Caco-2 (cell line): ENCODE measurements at regions not wholly inside any gene's neighbourhood (a gene's known extent, or its start where the extent isn't known, plus 50 kb on each side); places are given as distances from the start of the nearest gene placed in this dataset.
A peak's percentile ranks its signal among the peaks of the same experiment; 100 is the strongest.

Experiments
- BruUV-seq: library from RNA; stranded (reverse); fragments of 400-500 nt; replicated peaks from 2 replicates; lab custom pipeline; 2021; lab: Mats Ljungman, UMichigan
- CTCF ChIA-PET: fragments of 300-600 bp; sonication (Branson Sonifier 250); formaldehyde crosslinking; loops from one replicate; lab custom pipeline; 2022; ENCODE audit warnings: antibody characterized with exemption; lab: Charles Lee
- POLR2A ChIA-PET: fragments of 300-600 bp; sonication (Branson Sonifier 250); formaldehyde crosslinking; loops from one replicate; lab custom pipeline; 2022; ENCODE audit warnings: antibody characterized with exemption; lab: Charles Lee
- DNase-seq, 2 experiments: peaks; one replicate each; pipeline versions ENCODE4 v3.0.0 to v3.0.0-alpha.2; 2020 to 2022
- H3K27me3 ChIP-seq: replicated peaks from 2 replicates; pipeline ENCODE4 v1.6.0; 2011; ENCODE audit warnings: low read length; ENCODE audit not compliant: control insufficient read depth, insufficient read depth
- H3K36me3 ChIP-seq: 2 replicates; pipeline ENCODE4 v1.5.1; 2011; ENCODE audit warnings: low read length; ENCODE audit not compliant: control insufficient read depth, insufficient read depth
- H3K4me1 ChIP-seq: fragments of 250-450 bp; sonication (Bioruptor Pico); 2 replicates; pipeline ENCODE4 v1.5.1; 2020; ENCODE audit warnings: mild to moderate bottlenecking
- H3K4me3 ChIP-seq: 2 replicates; pipeline ENCODE4 v1.5.1; 2011; ENCODE audit warnings: low read depth, mild to moderate bottlenecking, control low read depth, low read length
- H3K9me3 ChIP-seq: fragments of 250-450 bp; sonication (Bioruptor Pico); 2 replicates; pipeline ENCODE4 v1.5.1; 2020; ENCODE audit warnings: mild to moderate bottlenecking, moderate library complexity
- H3K27ac Mint-ChIP-seq: one replicate; pipeline ENCODE4 v1.8.0; 2022; ENCODE audit warnings: mixed read lengths; ENCODE audit not compliant: unreplicated experiment
- H3K27me3 Mint-ChIP-seq: one replicate; pipeline ENCODE4 v1.8.0; 2022; ENCODE audit warnings: mixed read lengths; ENCODE audit not compliant: insufficient read depth, unreplicated experiment
- H3K36me3 Mint-ChIP-seq: one replicate; pipeline ENCODE4 v1.8.0; 2022; ENCODE audit warnings: mild to moderate bottlenecking, mixed read lengths; ENCODE audit not compliant: insufficient read depth, unreplicated experiment
- H3K4me1 Mint-ChIP-seq: one replicate; pipeline ENCODE4 v1.8.0; 2022; ENCODE audit warnings: low read depth, mixed read lengths; ENCODE audit not compliant: unreplicated experiment
- H3K4me3 Mint-ChIP-seq: one replicate; pipeline ENCODE4 v1.8.0; 2022; ENCODE audit warnings: mild to moderate bottlenecking, moderate library complexity, mixed read lengths; ENCODE audit not compliant: unreplicated experiment
- H3K9me3 Mint-ChIP-seq: one replicate; pipeline ENCODE4 v1.8.0; 2022; ENCODE audit warnings: mixed read lengths; ENCODE audit not compliant: unreplicated experiment
- CTCF ChIP-seq, 2 experiments: fragments of 200-600 bp in 1 of 2; IDR thresholded peaks; 1 replicate in 1 of 2; 2 replicates in 1 of 2; pipeline versions ENCODE4 v1.5.1 to v1.8.0; 2011 to 2022; ENCODE audit warnings: antibody characterized with exemption in 1 of 2, control low read depth in 1 of 2, inconsistent platforms in 1 of 2, low read depth in 1 of 2, low read length in 1 of 2, mild to moderate bottlenecking in 1 of 2, moderate library complexity in 1 of 2; ENCODE audit not compliant: insufficient read depth in 1 of 2, severe bottlenecking in 1 of 2, unreplicated experiment in 1 of 2
- intact Hi-C: fragments of 100-400 bp; cut with micrococcal nuclease; formaldehyde crosslinking; loops from one replicate; pipeline ENCODE4 v1.10.0; 2022; ENCODE audit not compliant: unreplicated experiment

DNA sequence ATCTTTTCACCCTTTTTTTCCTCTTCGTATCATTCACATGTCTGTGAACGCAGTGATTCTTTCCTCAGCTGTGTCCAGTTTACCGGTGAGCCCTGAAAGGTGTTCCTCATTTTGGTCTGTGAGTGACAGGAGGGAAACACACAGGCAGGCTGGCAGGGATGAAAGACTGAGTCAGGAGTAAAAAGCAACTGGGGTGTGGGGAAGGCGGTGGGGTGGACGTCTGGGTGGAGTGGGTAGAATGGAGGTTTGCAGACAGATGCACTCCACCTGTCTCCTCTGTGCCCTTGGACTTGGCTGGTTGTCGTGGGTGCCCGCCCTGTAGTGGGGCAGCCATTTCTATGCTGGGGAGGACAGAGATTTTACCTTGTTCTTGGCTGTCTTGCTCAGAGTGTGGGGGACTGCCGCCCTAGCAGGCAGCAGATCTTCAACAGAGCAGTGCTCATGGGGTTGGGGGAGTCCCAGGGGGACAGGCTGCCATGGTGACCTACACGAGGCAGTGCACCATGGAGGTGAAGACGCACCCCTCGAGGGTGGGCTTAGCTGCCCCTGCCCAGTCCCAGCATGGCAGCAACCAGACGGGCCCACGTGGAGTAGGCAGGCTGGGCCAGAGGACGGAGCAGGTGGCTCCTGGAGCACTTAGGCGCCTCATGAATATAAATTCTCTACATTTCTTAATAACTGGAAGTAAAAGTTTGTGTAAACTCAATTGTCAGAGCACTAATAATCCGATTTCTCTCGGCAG is 603.7 kb downstream of the TBC1D22A start:
- Mint-ChIP-seq H3K27me3 (peaks cover 14% of the 10 kb centered on the region), H3K9me3 (no peaks in the 10 kb centered on the region), H3K4me3 (no peak overlapping the region), H3K36me3 (no peaks in the 10 kb centered on the region), H3K27ac (no peak overlapping the region), H3K4me1 (no peaks in the 10 kb centered on the region)
- BruUV-seq = no TSS peak
- no peak overlapping the region for H3K4me3 ChIP-seq
- intact Hi-C loops = no loop called here
- no peaks in the 10 kb centered on the region for H3K27me3 ChIP-seq
- H3K4me1 ChIP-seq = no peaks in the 10 kb centered on the region
- peaks cover 3% of the 10 kb centered on the region; the same call in 1 of the 2 replicates for H3K9me3 ChIP-seq
- ChIA-PET CTCF (no interaction called here), POLR2A (no interaction called here)
- peak in 1 of 2 experiments; percentile 17 for DNase-seq
- no peaks in the 10 kb centered on the region for H3K36me3 ChIP-seq
- no peak for TF ChIP-seq CTCF (IDR thresholded peaks at IDR 0.05; ENCODE audit: insufficient read depth in 1 of 2, low read depth in 1 of 2, low read length in 1 of 2, severe bottlenecking in 1 of 2, unreplicated experiment in 1 of 2)

DNA sequence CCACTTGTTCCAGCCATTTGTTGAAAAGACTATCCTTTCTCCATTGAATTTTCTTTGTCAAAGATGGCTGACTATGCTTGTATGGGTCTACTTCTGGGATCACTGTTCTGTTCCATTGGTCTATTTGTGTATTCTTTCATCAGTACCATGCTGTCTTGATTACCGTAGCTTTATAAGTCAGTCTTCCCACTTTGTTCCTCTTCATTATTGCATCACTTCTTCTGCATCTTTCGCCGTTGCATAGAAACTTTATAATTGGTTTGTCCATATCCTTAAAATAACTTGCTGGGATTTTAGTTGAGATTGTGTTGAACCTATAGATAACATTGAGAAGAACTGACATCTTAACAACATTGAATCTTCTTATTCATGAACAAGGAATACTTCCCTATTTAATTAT is 598.8 kb downstream of the TBC1D22A start:
- H3K27ac Mint-ChIP-seq = no peak overlapping the region
- no peaks in the 10 kb centered on the region for H3K36me3 Mint-ChIP-seq
- POLR2A ChIA-PET = no interaction called here
- H3K4me3 Mint-ChIP-seq = no peak overlapping the region
- Histone ChIP-seq H3K4me3 (no peak overlapping the region), H3K9me3 (peaks cover 3% of the 10 kb centered on the region; the same call in 1 of the 2 replicates), H3K27me3 (no peaks in the 10 kb centered on the region; the same call in 1 of the 2 replicates), H3K36me3 (no peaks in the 10 kb centered on the region), H3K4me1 (no peaks in the 10 kb centered on the region)
- DNase-seq = no peak
- H3K9me3 Mint-ChIP-seq = no peaks in the 10 kb centered on the region
- CTCF ChIA-PET = no interaction called here
- BruUV-seq = no TSS peak
- peaks cover 5% of the 10 kb centered on the region for H3K27me3 Mint-ChIP-seq
- no peaks in the 10 kb centered on the region for H3K4me1 Mint-ChIP-seq
- intact Hi-C loops = no loop called here
- no peak for TF ChIP-seq CTCF (IDR thresholded peaks at IDR 0.05; ENCODE audit: insufficient read depth in 1 of 2, low read depth in 1 of 2, low read length in 1 of 2, severe bottlenecking in 1 of 2, unreplicated experiment in 1 of 2)

DNA sequence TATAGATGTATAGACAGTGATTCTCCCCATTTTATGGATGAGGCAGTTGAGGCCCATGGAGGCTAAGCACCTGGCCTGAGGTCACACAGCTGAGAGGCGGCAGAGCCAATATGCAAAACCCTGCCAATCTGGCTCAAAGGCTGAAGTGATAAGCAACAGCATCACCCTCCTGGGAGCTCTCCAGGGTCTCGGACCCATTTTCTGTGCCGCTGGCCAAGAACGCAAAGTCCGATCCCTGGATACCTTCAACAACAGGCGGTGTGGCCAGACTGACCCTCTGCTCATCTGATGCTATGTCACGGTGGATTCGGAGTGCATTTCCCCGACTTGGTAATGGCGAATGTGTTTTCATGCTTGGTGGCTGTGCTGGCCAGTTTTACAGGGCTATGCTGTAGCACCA is 595.0 kb downstream of the TBC1D22A start:
- CTCF ChIA-PET = no interaction called here

More for the DNA sequence above, 595.0 kb downstream of the TBC1D22A start:
- no peak overlapping the region for H3K27ac Mint-ChIP-seq
- H3K4me1 ChIP-seq = no peaks in the 10 kb centered on the region
- POLR2A ChIA-PET = no interaction called here
- no peak overlapping the region for H3K4me3 Mint-ChIP-seq
- H3K4me1 Mint-ChIP-seq = no peaks in the 10 kb centered on the region
- H3K9me3 ChIP-seq = peaks cover 3% of the 10 kb centered on the region; the same call in 1 of the 2 replicates
- intact Hi-C loops = no loop called here
- no peaks in the 10 kb centered on the region for H3K9me3 Mint-ChIP-seq
- H3K27me3 Mint-ChIP-seq = peaks cover 2% of the 10 kb centered on the region
- TF ChIP-seq CTCF (IDR thresholded peaks at IDR 0.05; ENCODE audit: insufficient read depth in 1 of 2, low read depth in 1 of 2, low read length in 1 of 2, severe bottlenecking in 1 of 2, unreplicated experiment in 1 of 2) = no peak
- BruUV-seq = no TSS peak
- H3K4me3 ChIP-seq = no peak overlapping the region
- H3K36me3 Mint-ChIP-seq = no peaks in the 10 kb centered on the region
- H3K27me3 ChIP-seq = no peaks in the 10 kb centered on the region; the same call in 1 of the 2 replicates
- no peak for DNase-seq
- no peaks in the 10 kb centered on the region for H3K36me3 ChIP-seq
